Renal cortex interstitium (tissue), 11 donors: ENCODE measurements at regions not wholly inside any gene's neighbourhood (a gene's known extent, or its start where the extent isn't known, plus 50 kb on each side); places are given as distances from the start of the nearest gene placed in this dataset.

Experiments used
- DNase-seq, 11 donors: peaks; one replicate each; pipeline ENCODE4 v3.0.0-alpha.2; 2013; ENCODE audit warnings: low read depth in 9 of 11, low spot score in 4 of 11; ENCODE audit errors: extremely low read depth in 1 of 11

GRCh38 chr6:113406048-113406695, 451.0 kb upstream of the MARCKS start:
- no peak for DNase-seq

GRCh38 chr6:113411011-113411410, 446.1 kb upstream of the MARCKS start:
- DNase-seq = no peak

GRCh38 chr6:113412589-113413357, 444.4 kb upstream of the MARCKS start:
- DNase-seq = no peak

GRCh38 chr6:113414511-113414910, 442.6 kb upstream of the MARCKS start:
- DNase-seq = no peak

GRCh38 chr6:113416170-113416569, 441.0 kb upstream of the MARCKS start:
- no peak for DNase-seq

- no peak for DNase-seq
These were observed 436.9 kb upstream of the MARCKS start for GRCh38 chr6:113420290-113420689.

GRCh38 chr6:113421997-113422396, 435.1 kb upstream of the MARCKS start:
- DNase-seq = no peak

GRCh38 chr6:113423956-113424355, 433.2 kb upstream of the MARCKS start:
- no peak for DNase-seq

- peak in 3 of 11 donors; percentile 31 to 38 (median 32) for DNase-seq
These were observed 431.0 kb upstream of the MARCKS start for GRCh38 chr6:113425977-113426660.

GRCh38 chr6:113427617-113428016, 429.5 kb upstream of the MARCKS start:
- DNase-seq = no peak

- no peak for DNase-seq
These were observed 428.4 kb upstream of the MARCKS start for GRCh38 chr6:113428702-113429101.

- no peak for DNase-seq
These were observed 424.4 kb upstream of the MARCKS start for GRCh38 chr6:113432521-113433334.

- no peak for DNase-seq
These were observed 423.7 kb upstream of the MARCKS start for GRCh38 chr6:113433335-113433991.

GRCh38 chr6:113434641-113435040, 422.5 kb upstream of the MARCKS start:
- no peak for DNase-seq

- DNase-seq = no peak
These were observed 419.6 kb upstream of the MARCKS start for GRCh38 chr6:113437566-113437965.

- DNase-seq = no peak
These were observed 417.3 kb upstream of the MARCKS start for GRCh38 chr6:113439866-113440265.

GRCh38 chr6:113442040-113442439, 415.1 kb upstream of the MARCKS start:
- no peak for DNase-seq

- DNase-seq = no peak
These were observed 411.9 kb upstream of the MARCKS start for GRCh38 chr6:113445201-113445600.
